ENCODE measurements at regions not wholly inside any gene's neighbourhood (a gene's known extent, or its start where the extent isn't known, plus 50 kb on each side); places are given as distances from the start of the nearest gene placed in this dataset.
"Not testable (repeated sequence)": the region's sequence is repeated elsewhere in the genome, so short reads cannot be mapped to it uniquely, and the experiment has no call there.

DNA sequence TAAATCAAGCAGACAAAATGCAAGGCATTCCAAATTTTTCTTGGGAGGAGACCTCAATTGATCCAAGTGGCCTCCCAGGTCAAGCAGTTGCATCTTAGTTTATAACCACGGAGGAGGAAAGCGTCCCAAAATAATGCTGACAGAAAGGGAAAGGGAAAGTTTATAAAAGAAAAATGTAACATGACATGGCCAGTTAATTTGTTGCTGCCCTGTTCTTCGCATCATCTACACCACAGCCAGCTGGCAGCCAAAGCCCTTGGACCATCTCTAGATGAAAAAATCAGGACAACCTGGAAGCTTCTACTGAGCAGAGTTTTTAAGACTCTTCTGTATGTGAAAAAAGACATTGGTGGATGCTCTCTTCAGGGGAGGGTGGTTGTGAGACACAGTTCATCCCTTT is 128.8 kb upstream of the FBXL7 start:
- no peaks in the 10 kb centered on the region for H3K27me3 Mint-ChIP-seq
- H3K4me3 Mint-ChIP-seq: no peak overlapping the region
- no peaks in the 10 kb centered on the region for H3K4me1 Mint-ChIP-seq
- DNase-seq: no peak
- H3K27ac Mint-ChIP-seq: no peak overlapping the region
- peaks cover 18 to 24% of the 10 kb centered on the region in 2 donors for H3K9me3 Mint-ChIP-seq
- no peak for ATAC-seq

DNA sequence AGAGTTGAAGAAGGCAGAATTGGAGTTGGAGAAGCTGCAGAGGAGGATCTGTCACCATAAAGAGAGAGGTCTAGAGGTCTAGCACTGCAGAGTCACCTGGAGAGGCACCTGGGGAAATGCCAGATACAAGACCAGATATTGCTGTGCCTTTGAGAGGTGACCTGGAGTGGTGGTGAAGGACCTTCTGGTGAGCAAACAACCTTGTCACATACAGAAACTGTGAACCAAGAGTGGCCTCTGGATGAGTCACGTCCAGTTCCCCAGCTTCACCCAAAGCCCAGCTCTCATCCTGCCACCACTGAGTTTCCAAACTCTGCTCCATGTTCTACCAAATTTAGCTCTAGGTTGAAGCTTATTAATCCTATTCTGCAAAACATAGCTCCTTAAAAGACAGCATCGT is 131.1 kb upstream of the FBXL7 start:
- Mint-ChIP-seq H3K27me3 (no peaks in the 10 kb centered on the region), H3K4me1 (no peaks in the 10 kb centered on the region), H3K4me3 (no peak overlapping the region), H3K9me3 (peaks cover 14 to 15% of the 10 kb centered on the region in 2 donors), H3K27ac (no peak overlapping the region)
- ATAC-seq (no peak), DNase-seq (no peak)

DNA sequence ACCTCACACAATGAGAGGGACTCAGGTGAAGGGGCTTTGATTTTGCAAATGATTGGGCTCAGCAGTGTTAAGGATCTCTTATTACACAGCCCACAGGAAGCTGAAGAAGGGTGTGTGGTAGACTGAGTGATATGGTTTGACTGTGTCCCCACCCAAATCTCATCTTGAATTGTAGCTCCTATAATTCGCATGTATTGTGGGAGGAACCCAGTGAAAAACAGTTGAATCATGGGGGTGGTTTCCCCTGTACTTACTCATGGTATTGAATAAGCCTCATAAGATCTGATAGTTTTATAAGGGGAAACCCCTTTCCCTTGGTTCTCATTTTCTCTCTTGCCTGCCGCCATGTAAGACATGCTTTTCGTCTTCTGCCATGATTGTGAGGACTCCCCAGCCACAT is 132.5 kb upstream of the FBXL7 start:
- H3K4me1 Mint-ChIP-seq: no peaks in the 10 kb centered on the region
- H3K27ac Mint-ChIP-seq: no peak overlapping the region
- no peak for DNase-seq
- peaks cover 14 to 15% of the 10 kb centered on the region in 2 donors for H3K9me3 Mint-ChIP-seq
- no peaks in the 10 kb centered on the region for H3K27me3 Mint-ChIP-seq
- H3K4me3 Mint-ChIP-seq: no peak overlapping the region
- no peak for ATAC-seq

DNA sequence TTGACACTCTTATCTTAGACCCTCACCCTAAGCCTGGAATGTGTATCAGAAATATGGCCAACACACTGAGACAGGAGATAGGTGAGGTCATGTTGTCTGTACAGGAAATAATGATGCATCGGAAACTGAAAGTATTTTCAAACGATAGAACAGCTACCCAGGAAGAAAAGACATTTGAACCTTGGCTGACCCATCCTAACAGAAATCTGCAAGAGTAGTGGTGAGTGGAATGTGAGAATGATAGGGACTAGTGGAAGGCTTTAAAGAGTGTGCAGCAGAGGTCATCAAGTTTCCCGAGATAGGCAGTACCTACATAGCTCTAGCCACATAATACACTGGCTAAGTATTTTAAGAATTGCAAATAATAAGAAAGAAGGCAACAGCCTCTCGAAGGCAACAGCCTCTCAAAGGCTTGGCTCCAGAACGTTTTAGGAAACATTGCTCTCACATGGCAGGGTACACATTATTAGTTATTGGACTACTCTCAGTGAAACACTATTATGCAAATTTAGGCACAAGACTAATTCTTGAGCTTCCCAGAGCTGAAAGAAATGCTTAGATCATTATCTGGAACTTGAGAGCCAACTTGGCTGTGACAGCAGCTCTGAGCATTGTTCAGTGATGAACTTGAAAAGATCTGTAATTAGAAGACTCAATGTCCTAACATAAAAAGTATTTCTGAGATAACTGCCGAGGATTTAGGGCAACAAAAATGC is 133.1 kb upstream of the FBXL7 start:
- Mint-ChIP-seq H3K4me1 (no peaks in the 10 kb centered on the region), H3K27ac (peak overlapping the region in 1 of 2 donors; percentile 42), H3K4me3 (no peak overlapping the region), H3K9me3 (peaks cover 14 to 15% of the 10 kb centered on the region in 2 donors), H3K27me3 (no peaks in the 10 kb centered on the region)
- DNase-seq (no peak), ATAC-seq (no peak)

DNA sequence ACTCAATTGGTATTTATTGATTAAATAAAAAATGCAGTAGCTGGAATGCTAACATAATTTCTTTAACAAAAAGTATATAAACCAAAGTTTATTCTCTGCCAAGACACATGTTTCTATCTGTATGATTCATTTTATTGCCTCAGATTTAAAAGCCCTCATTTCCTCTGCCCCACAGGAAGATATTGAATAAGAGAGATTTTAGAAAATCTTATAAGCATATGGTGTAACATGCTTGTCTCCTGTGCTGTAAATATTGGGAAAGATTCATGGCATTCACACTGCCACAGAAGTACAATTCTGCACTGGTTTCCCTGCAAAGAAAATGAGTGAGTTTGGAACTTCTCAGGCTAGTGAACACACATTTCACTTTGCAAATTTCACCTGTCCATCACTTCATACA is 134.9 kb upstream of the FBXL7 start:
- DNase-seq (no peak), ATAC-seq (no peak)
- peaks cover 14 to 15% of the 10 kb centered on the region in 2 donors for H3K9me3 Mint-ChIP-seq
- no peaks in the 10 kb centered on the region for H3K27me3 Mint-ChIP-seq
- no peaks in the 10 kb centered on the region for H3K4me1 Mint-ChIP-seq
- no peak overlapping the region for H3K4me3 Mint-ChIP-seq
- no peak overlapping the region for H3K27ac Mint-ChIP-seq

DNA sequence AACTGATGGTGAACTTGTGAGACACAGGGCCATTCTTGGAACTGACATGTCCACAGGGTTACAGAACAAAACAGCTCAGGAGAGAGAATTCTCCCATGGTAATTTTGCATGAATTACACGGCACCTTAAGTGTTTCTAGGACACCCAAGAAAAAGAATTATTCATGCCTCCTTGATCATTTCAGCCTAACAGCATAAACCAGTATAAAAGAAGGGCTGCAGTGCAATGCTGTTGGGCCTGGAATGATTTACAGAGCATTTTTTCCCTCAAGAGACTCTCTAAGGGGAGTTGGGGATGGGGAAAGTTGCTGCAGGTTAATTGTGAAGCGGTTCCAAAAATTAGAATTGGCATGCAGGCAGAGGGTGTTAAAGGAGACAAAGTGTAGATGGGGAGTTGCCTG is 136.4 kb upstream of the FBXL7 start:
- ATAC-seq (no peak), DNase-seq (no peak)
- Mint-ChIP-seq H3K9me3 (peaks cover 21 to 23% of the 10 kb centered on the region in 2 donors), H3K4me3 (no peak overlapping the region), H3K4me1 (no peaks in the 10 kb centered on the region), H3K27ac (no peak overlapping the region), H3K27me3 (no peaks in the 10 kb centered on the region)

DNA sequence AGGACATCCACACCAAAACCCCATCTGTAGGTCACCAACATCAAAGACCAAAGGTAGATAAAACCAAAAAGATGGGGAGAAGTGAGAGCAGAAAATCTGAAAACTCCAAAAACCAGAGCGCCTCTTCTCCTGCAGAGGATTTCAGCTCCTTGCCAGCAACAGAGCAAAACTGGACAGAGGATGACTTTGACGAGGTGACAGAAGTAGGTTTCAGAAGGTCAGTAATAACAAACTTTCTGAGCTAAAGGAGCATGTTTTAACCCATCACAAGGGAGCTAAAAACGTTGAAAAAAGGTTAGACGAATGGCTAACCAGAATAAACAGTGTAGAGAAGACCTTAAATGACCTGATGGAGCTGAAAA is 142.9 kb upstream of the FBXL7 start:
- H3K27ac Mint-ChIP-seq, DNase-seq, H3K27me3 Mint-ChIP-seq, H3K4me1 Mint-ChIP-seq, ATAC-seq, H3K4me3 Mint-ChIP-seq: not testable (repeated sequence)
- H3K9me3 Mint-ChIP-seq: peaks cover 14 to 26% of the 10 kb centered on the region in 2 donors

DNA sequence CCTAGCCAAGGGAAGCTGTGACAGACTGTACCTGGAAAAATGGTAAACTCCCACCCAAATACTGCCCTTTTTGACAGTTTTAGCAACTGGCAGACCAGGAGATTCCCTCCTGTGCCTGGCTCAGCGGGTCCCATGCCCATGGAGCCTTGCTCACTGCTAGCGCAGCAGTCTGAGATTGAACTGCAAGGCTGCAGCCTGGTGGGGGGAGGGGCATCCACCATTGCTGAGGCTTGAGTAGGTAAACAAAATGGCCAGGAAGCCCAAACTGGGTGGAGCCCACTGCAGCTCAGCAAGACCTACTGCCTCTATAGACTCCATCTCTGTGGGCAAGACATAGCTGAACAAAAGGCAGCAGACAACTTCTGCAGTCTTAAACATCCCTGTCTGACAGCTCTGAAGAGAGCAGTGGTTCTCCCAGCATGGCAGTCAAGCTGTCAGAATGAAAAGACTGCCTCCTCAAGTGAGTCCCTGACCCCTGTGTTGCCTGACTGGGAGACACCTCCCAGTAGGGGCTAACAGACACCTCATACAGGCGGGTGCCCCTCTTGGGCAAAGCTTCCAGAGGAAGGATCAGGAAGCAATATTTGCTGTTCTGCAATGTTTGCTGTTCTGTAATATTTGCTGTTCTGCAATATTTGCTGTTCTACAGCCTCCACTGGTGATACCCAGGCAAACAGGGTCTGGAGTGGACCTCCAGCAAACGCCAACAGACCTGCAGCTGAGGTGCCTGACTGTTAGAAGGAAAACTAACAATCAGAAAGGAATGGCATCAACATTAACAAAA is 143.5 kb upstream of the FBXL7 start:
- H3K4me1 Mint-ChIP-seq, H3K27ac Mint-ChIP-seq, DNase-seq, ATAC-seq, H3K27me3 Mint-ChIP-seq, H3K4me3 Mint-ChIP-seq: not testable (repeated sequence)
- peaks cover 14 to 26% of the 10 kb centered on the region in 2 donors for H3K9me3 Mint-ChIP-seq

DNA sequence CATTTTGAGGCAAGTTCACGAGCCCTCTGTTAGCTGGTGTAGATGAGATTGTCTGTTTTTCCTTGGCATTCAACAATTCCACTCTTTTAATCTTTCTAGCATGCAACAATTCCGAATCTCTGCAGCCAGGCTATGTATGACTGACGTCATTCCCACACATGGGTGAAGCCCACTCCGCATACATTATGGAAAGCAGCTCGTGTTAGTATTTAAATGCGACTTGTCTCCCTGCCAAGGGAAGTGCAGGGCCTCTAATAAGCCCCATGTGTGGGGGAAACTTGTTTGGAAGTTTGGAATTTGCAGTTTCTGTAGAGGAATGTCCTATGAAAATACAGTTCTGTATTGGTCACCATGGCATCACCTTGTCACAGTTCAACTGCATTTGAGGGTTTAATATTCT is 146.0 kb upstream of the FBXL7 start:
- ATAC-seq (no peak), DNase-seq (no peak)
- Mint-ChIP-seq H3K27me3 (no peaks in the 10 kb centered on the region), H3K4me1 (no peaks in the 10 kb centered on the region), H3K9me3 (peaks cover 11 to 22% of the 10 kb centered on the region in 2 donors), H3K4me3 (no peak overlapping the region), H3K27ac (no peak overlapping the region)

DNA sequence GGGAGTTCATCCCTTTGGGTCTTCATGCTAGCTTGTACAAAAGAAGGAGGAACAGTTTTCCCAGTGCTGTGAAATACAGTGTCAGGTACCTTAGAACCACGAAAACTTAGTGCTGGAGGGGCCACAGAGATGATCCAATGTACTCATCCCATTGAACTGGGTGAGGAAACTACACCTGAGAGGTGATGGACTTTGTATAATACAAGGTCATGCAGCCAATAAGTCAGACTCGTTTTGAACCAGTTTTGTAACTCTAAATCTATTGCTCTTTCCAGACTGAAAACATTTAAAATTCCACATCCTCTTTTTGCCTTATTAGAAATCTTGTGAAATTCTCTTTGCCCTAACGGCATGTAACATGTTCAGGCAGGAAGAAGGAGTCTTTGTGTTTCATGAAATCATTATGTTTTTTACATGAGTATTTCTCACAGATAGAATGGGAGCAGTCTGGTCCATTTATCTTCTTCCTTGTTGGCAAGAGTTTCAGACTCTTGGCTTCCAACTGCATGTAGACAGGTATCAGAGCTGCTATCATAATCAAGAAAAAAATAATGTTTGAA is 146.8 kb upstream of the FBXL7 start:
- ATAC-seq (no peak), DNase-seq (no peak)
- H3K27ac Mint-ChIP-seq: no peak overlapping the region
- H3K4me3 Mint-ChIP-seq: no peak overlapping the region
- H3K27me3 Mint-ChIP-seq: no peaks in the 10 kb centered on the region
- H3K4me1 Mint-ChIP-seq: no peaks in the 10 kb centered on the region
- peaks cover 6 to 13% of the 10 kb centered on the region in 2 donors for H3K9me3 Mint-ChIP-seq

DNA sequence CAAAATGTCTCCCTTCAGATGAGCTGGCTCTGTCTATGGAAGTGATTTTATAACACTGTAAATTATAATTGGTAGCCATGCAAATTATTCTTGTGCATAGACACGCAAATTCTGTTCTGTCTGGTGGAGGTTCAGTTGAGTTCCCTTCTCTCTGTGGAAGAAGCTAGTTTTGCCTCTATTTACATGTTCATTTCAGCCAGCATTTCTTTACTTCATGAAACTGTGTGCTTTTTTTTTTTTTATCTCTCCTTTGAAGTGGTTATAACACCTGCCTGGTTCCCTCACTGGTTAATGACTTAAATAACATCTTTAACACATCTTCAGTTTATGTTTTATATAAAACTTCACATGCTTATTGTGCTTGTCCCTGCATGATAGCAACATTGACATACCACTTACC is 149.4 kb upstream of the FBXL7 start:
- no peak overlapping the region for H3K27ac Mint-ChIP-seq
- no peaks in the 10 kb centered on the region for H3K4me1 Mint-ChIP-seq
- DNase-seq: no peak
- no peaks in the 10 kb centered on the region for H3K27me3 Mint-ChIP-seq
- ATAC-seq: no peak
- H3K4me3 Mint-ChIP-seq: no peak overlapping the region
- H3K9me3 Mint-ChIP-seq: peaks cover 6 to 9% of the 10 kb centered on the region in 2 donors

DNA sequence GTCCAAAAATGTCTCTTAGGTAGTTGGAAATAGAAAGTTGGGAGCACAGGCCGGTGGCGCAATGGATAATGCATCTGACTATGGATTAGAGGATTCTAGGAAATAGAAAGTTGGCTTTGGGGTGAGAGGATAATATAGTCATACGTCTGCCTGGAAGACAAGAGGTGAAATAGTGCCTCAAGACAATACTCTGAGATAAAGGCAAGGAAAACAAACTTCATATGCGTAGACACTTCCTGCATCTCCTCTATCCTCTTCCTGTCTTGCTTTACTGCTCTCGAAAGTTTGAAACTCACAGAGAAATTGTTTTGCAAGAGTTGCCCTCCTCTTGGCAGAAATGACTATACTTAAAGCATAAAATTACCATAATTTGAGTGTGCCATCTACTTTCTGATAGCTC is 153.2 kb upstream of the FBXL7 start:
- ATAC-seq (no peak), DNase-seq (no peak)
- Mint-ChIP-seq H3K27ac (no peak overlapping the region), H3K4me1 (no peaks in the 10 kb centered on the region), H3K4me3 (no peak overlapping the region), H3K9me3 (peaks cover 0 to 5% of the 10 kb centered on the region in 2 donors), H3K27me3 (no peaks in the 10 kb centered on the region)

DNA sequence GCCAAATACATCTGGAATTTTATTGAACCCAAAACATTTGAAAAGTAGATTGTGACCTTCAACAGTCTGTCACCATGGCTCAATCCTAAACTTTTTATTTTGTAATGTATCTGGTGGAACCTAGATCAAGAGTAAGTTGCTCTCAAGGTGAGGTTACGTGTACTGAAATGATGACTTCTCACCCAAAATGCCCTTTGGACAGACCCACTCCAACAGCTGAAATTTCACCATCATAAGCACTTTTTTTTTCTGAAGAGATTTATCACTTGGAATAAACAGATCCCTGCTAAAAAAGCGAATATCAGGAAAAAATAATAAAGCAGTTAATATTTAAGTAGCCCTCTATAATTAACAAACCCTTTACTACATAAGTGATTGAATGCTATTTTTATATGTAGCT is 155.0 kb upstream of the FBXL7 start:
- DNase-seq: no peak
- no peak for ATAC-seq
- Mint-ChIP-seq H3K27ac (no peak overlapping the region), H3K4me1 (no peaks in the 10 kb centered on the region), H3K27me3 (no peaks in the 10 kb centered on the region), H3K4me3 (no peak overlapping the region), H3K9me3 (peaks cover 0 to 5% of the 10 kb centered on the region in 2 donors)

DNA sequence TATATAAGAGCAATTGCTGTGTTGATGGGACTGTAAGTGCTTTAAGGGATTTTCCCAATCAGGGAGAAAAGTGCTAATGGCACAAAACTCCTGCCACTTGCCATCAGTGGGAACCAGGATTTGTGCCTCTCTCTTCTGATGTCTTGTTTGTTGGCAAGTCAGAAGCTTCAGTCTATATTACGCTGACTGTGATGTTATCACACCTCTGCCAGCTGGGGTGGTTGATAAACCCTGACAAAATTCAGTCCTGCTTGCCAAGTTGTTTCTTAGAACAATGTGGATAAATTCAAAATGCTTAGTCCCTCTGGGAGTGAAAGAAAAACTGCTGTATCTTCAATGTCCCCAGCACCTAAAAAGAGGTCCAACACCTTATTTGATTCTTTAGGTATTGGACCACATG is 161.4 kb upstream of the FBXL7 start:
- Mint-ChIP-seq H3K4me3 (no peak overlapping the region), H3K9me3 (peaks cover 8 to 17% of the 10 kb centered on the region in 2 donors), H3K27me3 (no peaks in the 10 kb centered on the region), H3K27ac (no peak overlapping the region), H3K4me1 (no peaks in the 10 kb centered on the region)
- DNase-seq (no peak), ATAC-seq (no peak)

DNA sequence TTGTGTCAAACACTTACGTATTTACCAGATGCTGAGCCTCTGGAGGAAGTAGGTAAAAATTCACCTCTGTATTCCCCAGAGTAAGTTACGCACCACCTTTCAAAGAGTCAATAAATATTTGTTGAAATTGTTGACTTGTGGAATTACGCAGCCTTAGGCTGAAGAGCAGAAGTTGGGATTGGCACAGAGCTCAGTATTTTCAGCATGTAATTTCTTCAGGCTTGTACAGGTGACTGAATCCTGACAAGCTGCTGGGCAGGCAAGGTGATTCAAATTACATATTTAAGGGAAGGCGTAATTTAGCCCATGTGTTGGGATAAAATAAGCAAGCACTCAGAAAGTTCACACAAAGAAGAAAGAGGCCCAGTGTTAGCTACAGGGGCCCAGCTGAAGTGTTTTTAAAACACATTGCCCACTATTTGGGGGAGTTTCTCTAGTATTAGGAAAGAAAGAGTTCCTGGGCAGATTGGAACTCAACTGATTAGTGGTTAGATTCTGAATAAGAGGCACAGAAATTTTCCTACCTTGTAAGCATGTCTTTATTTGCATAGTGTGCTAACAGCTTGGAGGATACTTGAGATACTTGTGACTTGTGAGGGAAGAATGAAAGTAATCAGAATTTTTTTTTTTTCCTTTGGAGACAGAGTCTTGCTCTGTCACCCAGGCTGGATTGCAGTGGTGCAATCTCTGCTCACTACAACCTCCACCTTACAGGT is 165.3 kb upstream of the FBXL7 start:
- DNase-seq (no peak), ATAC-seq (no peak)
- peaks cover 17 to 27% of the 10 kb centered on the region in 2 donors for H3K9me3 Mint-ChIP-seq
- no peaks in the 10 kb centered on the region for H3K4me1 Mint-ChIP-seq
- no peak overlapping the region for H3K27ac Mint-ChIP-seq
- no peak overlapping the region for H3K4me3 Mint-ChIP-seq
- no peaks in the 10 kb centered on the region for H3K27me3 Mint-ChIP-seq

DNA sequence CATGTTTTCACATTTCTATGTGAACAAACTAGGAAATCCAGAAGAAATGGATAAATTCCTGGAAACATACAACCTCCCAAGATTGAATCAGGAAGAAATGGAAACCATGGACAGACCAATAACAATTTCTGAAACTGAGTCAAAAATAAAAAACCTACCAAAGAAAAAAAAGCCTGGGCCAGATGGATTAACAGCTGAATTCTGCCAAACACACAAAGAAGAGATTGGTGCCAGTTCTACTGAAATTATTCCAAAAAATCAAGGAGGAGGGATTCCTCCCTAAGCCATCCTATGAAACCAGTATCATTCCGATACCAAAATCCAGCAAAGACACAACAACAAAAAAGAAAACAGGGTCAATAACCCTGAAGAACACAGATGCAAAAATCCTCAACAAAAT is 166.9 kb upstream of the FBXL7 start:
- DNase-seq (no peak), ATAC-seq (no peak)
- peaks cover 17 to 27% of the 10 kb centered on the region in 2 donors for H3K9me3 Mint-ChIP-seq
- no peaks in the 10 kb centered on the region for H3K4me1 Mint-ChIP-seq
- H3K27me3 Mint-ChIP-seq: no peaks in the 10 kb centered on the region
- no peak overlapping the region for H3K4me3 Mint-ChIP-seq
- H3K27ac Mint-ChIP-seq: no peak overlapping the region

Measured in stimulated activated naive CD8-positive, alpha-beta T cell treated with anti-CD3 and anti-CD28 coated beads, Interleukin-15, amount 100 ng/mL, for 72 hours (primary cell).